ENCODE measurements at regions not wholly inside any gene's neighbourhood (a gene's known extent, or its start where the extent isn't known, plus 50 kb on each side); places are given as distances from the start of the nearest gene placed in this dataset.
"Not testable (repeated sequence)": the region's sequence is repeated elsewhere in the genome, so short reads cannot be mapped to it uniquely, and the experiment has no call there.

GRCh38 chr10:45249978-45250693 is 65.3 kb downstream of the OR13A1 start:
- no peak overlapping the region for H3K27ac ChIP-seq
- TF ChIP-seq POLR2A (IDR thresholded peaks at IDR 0.05) (no peak), CTCF (IDR thresholded peaks at IDR 0.05) (peak; percentile 25 to 69 (median 60))
- H3K36me3 ChIP-seq, result no peaks in the 10 kb centered on the region
- peak overlapping the region in 2 of 4 donors; percentile 15 to 32 for H3K4me3 ChIP-seq
- 45% methylated on average over 12 of the region's 17 CpGs for WGBS, 2 donors
- peaks cover 0 to 7% (median 3%) of the 10 kb centered on the region in 3 donors for H3K4me1 ChIP-seq
- H3K27me3 ChIP-seq, result peaks cover 0 to 3% (median 0%) of the 10 kb centered on the region in 4 donors
- H3K9me3 ChIP-seq, result no peaks in the 10 kb centered on the region
- DNase-seq, result no peak
- intact Hi-C loops (cut with DNase I), result no loop called here

- H3K4me3 ChIP-seq, result peak overlapping the region in 1 of 4 donors; percentile 32
- H3K27ac ChIP-seq; H3K36me3 ChIP-seq; H3K9me3 ChIP-seq; H3K27me3 ChIP-seq; H3K4me1 ChIP-seq; intact Hi-C loops (cut with DNase I); DNase-seq: not testable (repeated sequence)
- 65 to 68% methylated on average over 6 of the region's 6 CpGs for WGBS, 2 donors
Observed at GRCh38 chr10:45250694-45251075, 64.7 kb downstream of the OR13A1 start.

Small RNA genes in the stretch of these regions (small RNA-seq; reads per million reads assigned to genes)
- gene AL512324.1, result 0 to 0.27 (median 0) reads per million in 4 donors
- 0 reads per million in 4 donors for gene MIR3156-1
- 0 reads per million in 4 donors for gene RNU6-1207P

All from esophagus squamous epithelium (tissue), 5 donors.